LNCaP clone FGC (cell line): ENCODE measurements at regions not wholly inside any gene's neighbourhood (a gene's known extent, or its start where the extent isn't known, plus 50 kb on each side); places are given as distances from the start of the nearest gene placed in this dataset.

Source experiments
- DNase-seq: peaks from one replicate; pipeline ENCODE4 v3.0.0-alpha.2; 2011; ENCODE audit warnings: low read depth
- H3K4me3 ChIP-seq: 2 replicates; pipeline ENCODE4 v1.5.1; 2011; ENCODE audit warnings: mild to moderate bottlenecking, low read depth, low read length, control low read depth
- TF ChIP-seq, protein P1 (sequence below): IDR thresholded peaks from 2 replicates; pipeline ENCODE4 v1.5.1; 2012; ENCODE audit warnings: mild to moderate bottlenecking; ENCODE audit not compliant: control insufficient read depth, insufficient read depth; ENCODE audit errors: extremely low read depth

GRCh38 chr10:130961506-130962239, 349.8 kb downstream of the TCERG1L start:
- no peak overlapping the region for H3K4me3 ChIP-seq
- no peak for DNase-seq
- TF ChIP-seq, protein P1, sequence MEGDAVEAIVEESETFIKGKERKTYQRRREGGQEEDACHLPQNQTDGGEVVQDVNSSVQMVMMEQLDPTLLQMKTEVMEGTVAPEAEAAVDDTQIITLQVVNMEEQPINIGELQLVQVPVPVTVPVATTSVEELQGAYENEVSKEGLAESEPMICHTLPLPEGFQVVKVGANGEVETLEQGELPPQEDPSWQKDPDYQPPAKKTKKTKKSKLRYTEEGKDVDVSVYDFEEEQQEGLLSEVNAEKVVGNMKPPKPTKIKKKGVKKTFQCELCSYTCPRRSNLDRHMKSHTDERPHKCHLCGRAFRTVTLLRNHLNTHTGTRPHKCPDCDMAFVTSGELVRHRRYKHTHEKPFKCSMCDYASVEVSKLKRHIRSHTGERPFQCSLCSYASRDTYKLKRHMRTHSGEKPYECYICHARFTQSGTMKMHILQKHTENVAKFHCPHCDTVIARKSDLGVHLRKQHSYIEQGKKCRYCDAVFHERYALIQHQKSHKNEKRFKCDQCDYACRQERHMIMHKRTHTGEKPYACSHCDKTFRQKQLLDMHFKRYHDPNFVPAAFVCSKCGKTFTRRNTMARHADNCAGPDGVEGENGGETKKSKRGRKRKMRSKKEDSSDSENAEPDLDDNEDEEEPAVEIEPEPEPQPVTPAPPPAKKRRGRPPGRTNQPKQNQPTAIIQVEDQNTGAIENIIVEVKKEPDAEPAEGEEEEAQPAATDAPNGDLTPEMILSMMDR = no peak

DNA sequence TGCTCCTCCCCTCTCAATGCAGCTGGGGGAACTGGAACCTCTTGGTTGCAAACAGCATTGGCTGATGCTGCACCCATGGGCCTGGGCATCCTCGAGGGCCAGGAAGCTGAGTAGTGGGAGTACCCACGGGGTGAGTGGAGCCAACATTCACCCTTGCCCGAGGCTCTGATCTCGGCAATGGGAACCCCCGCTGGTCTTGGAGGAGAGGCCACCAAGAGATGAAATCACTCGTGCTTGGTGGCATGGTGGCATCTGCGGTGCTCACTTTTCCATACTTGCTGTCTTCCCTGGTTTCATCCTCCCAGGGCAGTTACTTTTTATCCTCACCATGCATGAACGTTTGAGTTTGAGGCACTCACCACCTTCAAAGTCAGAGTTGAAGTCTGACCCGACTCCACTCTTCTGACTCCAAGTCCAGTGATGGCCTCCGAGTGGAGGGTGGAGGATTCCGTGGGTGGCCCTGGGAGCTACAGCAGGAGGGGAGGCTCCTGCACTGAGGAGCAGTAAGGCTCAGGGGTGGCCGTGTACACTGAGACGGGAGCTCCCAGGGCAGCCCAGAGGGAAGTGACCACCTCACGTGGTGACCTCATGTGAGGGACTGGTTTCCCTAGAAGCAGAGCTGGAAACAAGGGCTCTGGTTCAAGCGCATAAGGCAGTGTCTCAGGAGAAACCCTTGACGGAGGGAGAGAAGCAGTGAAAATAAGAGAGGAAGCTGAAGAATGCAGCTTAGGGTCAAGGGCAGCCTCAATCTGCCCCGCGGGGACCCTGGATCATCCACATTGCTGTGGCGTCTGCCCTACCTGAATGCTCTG, 349.1 kb downstream of the TCERG1L start:
- TF ChIP-seq, protein P1 = no peak
- H3K4me3 ChIP-seq = no peak overlapping the region
- DNase-seq = no peak

- TF ChIP-seq, protein P1 = no peak
- no peak overlapping the region for H3K4me3 ChIP-seq
- DNase-seq = no peak
These were observed 348.5 kb downstream of the TCERG1L start for GRCh38 chr10:130963052-130963393.

- TF ChIP-seq, protein P1 = no peak
- no peak for DNase-seq
- no peak overlapping the region for H3K4me3 ChIP-seq
These were observed 347.6 kb downstream of the TCERG1L start for GRCh38 chr10:130963786-130964522.

DNA sequence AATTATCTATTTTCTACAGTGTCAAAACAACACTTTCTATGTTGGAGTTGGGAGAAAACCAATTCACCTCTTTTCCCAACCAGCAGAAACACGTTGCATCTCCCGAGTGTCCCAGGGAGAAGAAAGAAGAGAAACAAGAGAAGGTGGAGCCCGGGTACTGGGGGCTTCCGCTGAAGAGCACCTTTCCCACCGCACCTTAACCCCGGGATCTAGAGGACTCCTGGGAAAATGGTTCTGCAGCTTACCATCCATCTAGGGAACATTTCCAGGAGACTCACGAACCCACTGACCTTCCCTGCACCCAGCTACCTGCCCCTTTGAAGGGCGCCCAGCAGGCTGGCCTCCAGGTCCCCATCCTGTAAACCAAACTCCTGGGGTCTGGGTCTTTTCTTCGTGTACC, 346.8 kb downstream of the TCERG1L start:
- DNase-seq = no peak
- H3K4me3 ChIP-seq = no peak overlapping the region
- TF ChIP-seq, protein P1 = no peak

GRCh38 chr10:130967161-130967560, 344.4 kb downstream of the TCERG1L start:
- TF ChIP-seq, protein P1 = no peak
- no peak overlapping the region for H3K4me3 ChIP-seq
- DNase-seq = no peak
